Body of pancreas (tissue), 4 donors: ENCODE measurements at regions not wholly inside any gene's neighbourhood (a gene's known extent, or its start where the extent isn't known, plus 50 kb on each side); places are given as distances from the start of the nearest gene placed in this dataset.

Experiments
- POLR2A ChIP-seq, 3 donors: fragments of 450-650 bp; IDR thresholded peaks; one replicate each; pipeline ENCODE4 v1.6.1; 2016; ENCODE audit warnings: antibody characterized with exemption in 3 of 3, mild to moderate bottlenecking in 2 of 3
- TF ChIP-seq, protein P1 (sequence below), 7 experiments: fragments of 450-650 bp in 4 of 7; fragments of 200-600 bp in 3 of 7; sonication (generic) in 3 of 7; IDR thresholded peaks; one replicate each; pipeline ENCODE4 v1.5.1; 2016 to 2019; ENCODE audit warnings: antibody characterized with exemption in 7 of 7

DNA sequence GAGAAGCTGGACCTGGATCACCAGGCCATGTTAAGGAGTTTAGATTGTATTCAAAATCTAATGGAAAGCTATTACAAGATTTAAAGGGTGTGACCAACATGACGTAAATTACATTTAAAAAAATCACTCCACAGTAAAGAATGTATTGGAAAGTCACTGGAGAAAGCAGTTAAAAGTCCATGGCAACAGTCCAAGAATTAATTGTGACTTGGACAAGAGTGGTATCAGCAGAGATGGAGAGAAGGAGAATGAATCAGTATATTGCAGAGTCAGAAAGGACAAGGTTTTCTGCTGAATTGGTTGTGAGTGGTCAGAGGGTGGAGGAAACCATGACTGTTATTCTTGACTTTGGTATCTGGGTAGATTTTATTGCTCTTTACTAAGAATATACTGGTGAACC, 535.1 kb upstream of the SLITRK1 start:
- no peak for TF ChIP-seq POLR2A (IDR thresholded peaks at IDR 0.05)
- TF ChIP-seq, protein P1, sequence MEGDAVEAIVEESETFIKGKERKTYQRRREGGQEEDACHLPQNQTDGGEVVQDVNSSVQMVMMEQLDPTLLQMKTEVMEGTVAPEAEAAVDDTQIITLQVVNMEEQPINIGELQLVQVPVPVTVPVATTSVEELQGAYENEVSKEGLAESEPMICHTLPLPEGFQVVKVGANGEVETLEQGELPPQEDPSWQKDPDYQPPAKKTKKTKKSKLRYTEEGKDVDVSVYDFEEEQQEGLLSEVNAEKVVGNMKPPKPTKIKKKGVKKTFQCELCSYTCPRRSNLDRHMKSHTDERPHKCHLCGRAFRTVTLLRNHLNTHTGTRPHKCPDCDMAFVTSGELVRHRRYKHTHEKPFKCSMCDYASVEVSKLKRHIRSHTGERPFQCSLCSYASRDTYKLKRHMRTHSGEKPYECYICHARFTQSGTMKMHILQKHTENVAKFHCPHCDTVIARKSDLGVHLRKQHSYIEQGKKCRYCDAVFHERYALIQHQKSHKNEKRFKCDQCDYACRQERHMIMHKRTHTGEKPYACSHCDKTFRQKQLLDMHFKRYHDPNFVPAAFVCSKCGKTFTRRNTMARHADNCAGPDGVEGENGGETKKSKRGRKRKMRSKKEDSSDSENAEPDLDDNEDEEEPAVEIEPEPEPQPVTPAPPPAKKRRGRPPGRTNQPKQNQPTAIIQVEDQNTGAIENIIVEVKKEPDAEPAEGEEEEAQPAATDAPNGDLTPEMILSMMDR (IDR thresholded peaks at IDR 0.05), result no peak
